Osteoblast (primary cell): ENCODE measurements at regions not wholly inside any gene's neighbourhood (a gene's known extent, or its start where the extent isn't known, plus 50 kb on each side); places are given as distances from the start of the nearest gene placed in this dataset.

Experiments
- DNase-seq: peaks from one replicate; pipeline ENCODE4 v3.0.0; 2011; ENCODE audit warnings: low spot score, mixed read lengths; ENCODE audit not compliant: insufficient read length; ENCODE audit errors: missing footprints
- H2AFZ ChIP-seq: 2 replicates; pipeline ENCODE4 v1.6.0; 2011; ENCODE audit warnings: mild to moderate bottlenecking, low read length
- H3K27ac ChIP-seq: 2 replicates; pipeline ENCODE4 v1.5.1; 2011; ENCODE audit warnings: mild to moderate bottlenecking, low read depth, low read length, moderate library complexity
- H3K27me3 ChIP-seq: 2 replicates; pipeline ENCODE4 v1.6.0; 2012; ENCODE audit warnings: mild to moderate bottlenecking, control low read depth, inconsistent platforms, low read length, moderate library complexity; ENCODE audit not compliant: insufficient read depth
- H3K36me3 ChIP-seq: 2 replicates; pipeline ENCODE4 v1.5.1; 2011; ENCODE audit warnings: mild to moderate bottlenecking, low read length, control low read depth, moderate library complexity; ENCODE audit not compliant: insufficient read depth
- H3K4me1 ChIP-seq: 2 replicates; pipeline ENCODE4 v1.5.1; 2011; ENCODE audit warnings: mild to moderate bottlenecking, low read length, control low read depth, moderate library complexity; ENCODE audit not compliant: insufficient read depth
- H3K4me2 ChIP-seq: 2 replicates; pipeline ENCODE4 v1.6.0; 2011; ENCODE audit warnings: mild to moderate bottlenecking, low read length; ENCODE audit not compliant: insufficient read depth
- H3K4me3 ChIP-seq: fragments of 200-600 bp; sonication (generic); 3 replicates; pipeline ENCODE4 v1.5.1; 2012; ENCODE audit warnings: mild to moderate bottlenecking, low read length, inconsistent platforms; ENCODE audit not compliant: insufficient read depth
- H3K79me2 ChIP-seq: 2 replicates; pipeline ENCODE4 v1.6.0; 2012; ENCODE audit warnings: mild to moderate bottlenecking, low read length, control low read depth, inconsistent platforms; ENCODE audit not compliant: insufficient read depth
- H3K9me3 ChIP-seq: 2 replicates; pipeline ENCODE4 v1.5.1; 2011; ENCODE audit warnings: low read depth, low read length, control low read depth
- H4K20me1 ChIP-seq: 2 replicates; pipeline ENCODE4 v1.6.0; 2012; ENCODE audit warnings: mild to moderate bottlenecking, low read length, control low read depth; ENCODE audit not compliant: insufficient read depth
- TF ChIP-seq, protein P1 (sequence below): IDR thresholded peaks from 2 replicates; pipeline ENCODE4 v1.5.1; 2011; ENCODE audit warnings: mild to moderate bottlenecking, low read depth, low read length, moderate library complexity; ENCODE audit errors: extremely low read depth

DNA sequence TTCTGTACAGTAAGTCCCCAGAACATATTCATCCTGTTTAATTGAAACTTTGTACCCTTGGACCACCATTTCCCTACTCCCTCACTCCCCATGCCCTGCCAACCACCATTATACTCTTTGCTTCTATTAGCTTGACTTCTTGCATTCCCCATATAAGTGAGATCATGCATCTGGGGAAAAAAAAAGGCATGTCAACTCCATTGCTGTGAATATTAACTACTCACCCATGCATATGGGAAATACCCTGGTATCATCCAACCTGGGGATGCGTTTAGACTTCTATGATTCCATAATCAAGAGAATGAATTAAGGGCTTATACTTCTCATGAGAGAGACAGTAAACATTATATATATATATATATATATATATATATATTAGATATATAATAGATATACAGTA is 659.4 kb upstream of the C9orf72 start:
- no peaks in the 10 kb centered on the region for H3K36me3 ChIP-seq
- DNase-seq: no peak
- no peaks in the 10 kb centered on the region for H3K27me3 ChIP-seq
- no peak overlapping the region for H3K4me3 ChIP-seq
- H3K9me3 ChIP-seq: no peaks in the 10 kb centered on the region
- TF ChIP-seq, protein P1, sequence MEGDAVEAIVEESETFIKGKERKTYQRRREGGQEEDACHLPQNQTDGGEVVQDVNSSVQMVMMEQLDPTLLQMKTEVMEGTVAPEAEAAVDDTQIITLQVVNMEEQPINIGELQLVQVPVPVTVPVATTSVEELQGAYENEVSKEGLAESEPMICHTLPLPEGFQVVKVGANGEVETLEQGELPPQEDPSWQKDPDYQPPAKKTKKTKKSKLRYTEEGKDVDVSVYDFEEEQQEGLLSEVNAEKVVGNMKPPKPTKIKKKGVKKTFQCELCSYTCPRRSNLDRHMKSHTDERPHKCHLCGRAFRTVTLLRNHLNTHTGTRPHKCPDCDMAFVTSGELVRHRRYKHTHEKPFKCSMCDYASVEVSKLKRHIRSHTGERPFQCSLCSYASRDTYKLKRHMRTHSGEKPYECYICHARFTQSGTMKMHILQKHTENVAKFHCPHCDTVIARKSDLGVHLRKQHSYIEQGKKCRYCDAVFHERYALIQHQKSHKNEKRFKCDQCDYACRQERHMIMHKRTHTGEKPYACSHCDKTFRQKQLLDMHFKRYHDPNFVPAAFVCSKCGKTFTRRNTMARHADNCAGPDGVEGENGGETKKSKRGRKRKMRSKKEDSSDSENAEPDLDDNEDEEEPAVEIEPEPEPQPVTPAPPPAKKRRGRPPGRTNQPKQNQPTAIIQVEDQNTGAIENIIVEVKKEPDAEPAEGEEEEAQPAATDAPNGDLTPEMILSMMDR: no peak
- H3K4me1 ChIP-seq: no peaks in the 10 kb centered on the region
- no peak overlapping the region for H3K27ac ChIP-seq
- H2AFZ ChIP-seq: no peak overlapping the region
- no peaks in the 10 kb centered on the region for H4K20me1 ChIP-seq
- no peak overlapping the region for H3K4me2 ChIP-seq
- H3K79me2 ChIP-seq: no peaks in the 10 kb centered on the region

DNA sequence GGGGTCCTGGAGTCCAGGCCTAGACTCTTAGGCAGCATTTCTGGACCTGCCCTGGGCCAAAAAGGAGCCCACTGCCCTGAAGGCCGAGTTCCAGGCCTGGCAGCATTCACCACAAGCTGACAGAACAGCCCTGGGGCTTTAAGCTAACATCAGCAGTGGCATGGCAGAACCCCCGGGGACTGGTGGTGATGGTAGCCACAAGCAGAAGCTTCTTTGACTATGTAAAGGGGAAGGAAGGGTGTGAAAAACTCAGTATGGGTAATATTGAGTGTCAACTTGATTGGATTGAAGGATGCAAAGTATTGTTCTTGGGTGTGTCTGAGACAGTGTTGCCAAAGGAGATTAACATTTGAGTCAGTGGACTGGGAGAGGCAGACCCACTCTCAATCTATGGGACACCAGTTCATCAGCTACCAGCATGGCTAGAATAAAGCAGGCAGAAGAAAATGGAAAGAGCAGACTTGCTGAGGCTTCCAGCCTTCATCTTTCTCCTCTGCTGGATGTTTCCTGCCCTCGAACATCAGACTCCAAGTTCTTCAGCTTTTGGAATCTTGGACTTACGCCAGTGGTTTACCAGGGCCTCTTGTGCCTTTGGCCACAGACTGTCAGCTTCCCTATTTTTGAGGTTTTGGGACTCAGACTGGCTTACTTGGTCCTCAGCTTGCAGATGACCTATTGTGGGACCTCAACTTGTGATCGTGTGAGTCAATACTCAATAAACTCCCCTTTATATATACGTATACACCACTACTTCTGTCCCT is 661.0 kb upstream of the C9orf72 start:
- H3K4me1 ChIP-seq: no peaks in the 10 kb centered on the region
- no peak overlapping the region for H3K4me2 ChIP-seq
- TF ChIP-seq, protein P1: no peak
- no peaks in the 10 kb centered on the region for H3K27me3 ChIP-seq
- no peaks in the 10 kb centered on the region for H3K79me2 ChIP-seq
- H3K36me3 ChIP-seq: no peaks in the 10 kb centered on the region
- H2AFZ ChIP-seq: no peak overlapping the region
- H4K20me1 ChIP-seq: no peaks in the 10 kb centered on the region
- no peak overlapping the region for H3K4me3 ChIP-seq
- no peak for DNase-seq
- no peak overlapping the region for H3K27ac ChIP-seq
- H3K9me3 ChIP-seq: no peaks in the 10 kb centered on the region

DNA sequence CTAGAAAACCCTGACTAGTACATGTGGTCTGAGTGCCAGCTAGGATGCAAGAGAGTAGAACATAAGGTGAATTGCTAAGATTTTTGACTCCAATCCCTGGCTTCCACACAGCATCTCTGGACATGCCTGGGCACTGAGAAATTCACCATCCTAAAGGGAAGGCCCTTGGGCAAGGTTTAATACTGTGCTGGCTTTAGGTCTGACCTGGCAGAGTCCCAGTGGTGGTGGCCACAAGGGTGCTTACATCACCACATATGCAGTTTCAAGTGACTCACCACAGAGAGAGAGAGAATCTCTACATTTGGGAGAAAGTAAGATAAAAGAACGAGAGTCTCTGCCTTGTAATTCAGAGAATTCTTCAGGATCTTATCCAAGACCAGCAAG is 661.6 kb upstream of the C9orf72 start:
- no peaks in the 10 kb centered on the region for H3K9me3 ChIP-seq
- no peaks in the 10 kb centered on the region for H3K79me2 ChIP-seq
- no peak overlapping the region for H3K27ac ChIP-seq
- TF ChIP-seq, protein P1: no peak
- no peaks in the 10 kb centered on the region for H4K20me1 ChIP-seq
- no peak overlapping the region for H3K4me2 ChIP-seq
- no peak overlapping the region for H2AFZ ChIP-seq
- no peak for DNase-seq
- H3K36me3 ChIP-seq: no peaks in the 10 kb centered on the region
- H3K27me3 ChIP-seq: no peaks in the 10 kb centered on the region
- no peaks in the 10 kb centered on the region for H3K4me1 ChIP-seq
- no peak overlapping the region for H3K4me3 ChIP-seq

DNA sequence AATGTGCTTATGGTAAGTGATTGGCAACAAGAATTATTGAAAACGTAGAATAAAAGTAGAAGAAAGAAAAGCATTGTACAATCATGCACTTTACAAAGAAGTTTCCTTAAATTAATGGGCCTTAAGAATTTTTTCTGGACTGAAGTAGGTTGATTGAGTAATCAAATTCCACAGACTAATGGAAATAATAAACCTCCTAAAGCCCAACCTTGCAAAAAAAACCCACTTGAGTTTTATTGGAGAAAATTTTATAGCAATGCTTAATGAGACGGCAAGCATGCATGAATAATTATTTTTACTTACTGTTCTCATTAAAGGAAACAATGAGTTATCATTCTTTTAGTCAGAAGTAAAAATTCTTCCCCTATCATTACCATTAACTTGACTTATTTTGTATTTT is 676.1 kb upstream of the C9orf72 start:
- no peaks in the 10 kb centered on the region for H3K36me3 ChIP-seq
- H3K4me2 ChIP-seq: no peak overlapping the region
- no peaks in the 10 kb centered on the region for H3K27me3 ChIP-seq
- H3K4me1 ChIP-seq: no peaks in the 10 kb centered on the region
- TF ChIP-seq, protein P1: no peak
- no peak overlapping the region for H3K27ac ChIP-seq
- no peak overlapping the region for H3K4me3 ChIP-seq
- H3K79me2 ChIP-seq: no peaks in the 10 kb centered on the region
- DNase-seq: no peak
- no peaks in the 10 kb centered on the region for H4K20me1 ChIP-seq
- H3K9me3 ChIP-seq: no peaks in the 10 kb centered on the region
- H2AFZ ChIP-seq: no peak overlapping the region
